ENCODE measurements at regions not wholly inside any gene's neighbourhood (a gene's known extent, or its start where the extent isn't known, plus 50 kb on each side); places are given as distances from the start of the nearest gene placed in this dataset.
A peak's percentile ranks its signal among the peaks of the same experiment; 100 is the strongest.

- H3K4ac ChIP-seq (replicated peaks; ENCODE audit: insufficient read length, low read depth, low read length): no peak overlapping the region
- no peak overlapping the region for H2BK20ac ChIP-seq (ENCODE audit: low read length)
- ChIA-PET POLR2A (ENCODE audit: partially characterized antibody) (interaction anchor here (0.6 kb wide), 1 partner anchor 11 kb away, joined by 3 read pairs; no protein-coding TSS in a partner anchor), CTCF (ENCODE audit: partially characterized antibody) (no interaction called here)
- H3K56ac ChIP-seq (replicated peaks; ENCODE audit: insufficient read length, low read depth, low read length): no peak overlapping the region
- no peak overlapping the region for H3K4me3 ChIP-seq (ENCODE audit: extremely low read depth in 1 of 4, insufficient read depth in 2 of 4, low read depth in 3 of 4, low read length in 4 of 4)
- H3K4me2 ChIP-seq (ENCODE audit: insufficient read depth in 1 of 2, low read depth in 2 of 2, low read length in 2 of 2): no peak overlapping the region
- no peak overlapping the region for H2BK15ac ChIP-seq (ENCODE audit: low read length)
- WGBS, 2 experiments (ENCODE audit: extremely low coverage in 1 of 2, insufficient coverage in 1 of 2, insufficient read length in 1 of 2, insufficient replicate concordance in 2 of 2, low coverage in 1 of 2, low lambda C conversion rate in 2 of 2, missing lambda C conversion rate in 1 of 2): 92% methylated on average over 10 of the region's 10 CpGs; no CpG with 5 or more reads in 1 of the 2 experiments
- H4K20me1 ChIP-seq (replicated peaks in 1 of 2; ENCODE audit: control insufficient read depth in 1 of 2, insufficient read depth in 2 of 2, low read length in 2 of 2): no peaks in the 10 kb centered on the region
- TF ChIP-seq HDAC2 (IDR thresholded peaks at IDR 0.05; ENCODE audit: borderline replicate concordance in 1 of 2, low read depth in 2 of 2, low read length in 2 of 2): no peak
- no peak for TF ChIP-seq MAFK (IDR thresholded peaks at IDR 0.05; ENCODE audit: low read depth, low read length)
- TF ChIP-seq MAX (IDR thresholded peaks at IDR 0.05): no peak
- no peak for TF ChIP-seq CHD2 (IDR thresholded peaks at IDR 0.05; ENCODE audit: low read length)
- no peak for TF ChIP-seq POU5F1 (IDR thresholded peaks at IDR 0.05; ENCODE audit: low read depth, low read length)
- TF ChIP-seq SIX5 (IDR thresholded peaks at IDR 0.05; ENCODE audit: low read depth, low read length): no peak
- no peak overlapping the region for H2AFZ ChIP-seq (ENCODE audit: low read length)
- no peak overlapping the region for H4K5ac ChIP-seq (ENCODE audit: insufficient read length, low read depth, low read length)
- no peak overlapping the region for H4K91ac ChIP-seq (replicated peaks; ENCODE audit: insufficient read length, low read length)
- H2BK5ac ChIP-seq (ENCODE audit: low read depth, low read length): no peak overlapping the region
- FAIRE-seq: no peak
- no peak overlapping the region for H2BK120ac ChIP-seq (replicated peaks; ENCODE audit: low read depth, low read length)
- H3K9ac ChIP-seq (replicated peaks in 1 of 4; ENCODE audit: extremely low read depth in 1 of 4, low read depth in 3 of 4, low read length in 3 of 4): no peak overlapping the region
- H2BK12ac ChIP-seq (ENCODE audit: low read depth, low read length): no peak overlapping the region
- H3K79me1 ChIP-seq (ENCODE audit: low read depth, low read length): no peaks in the 10 kb centered on the region
- H3K4me1 ChIP-seq (replicated peaks in 1 of 4; ENCODE audit: control insufficient read depth in 3 of 4, insufficient read depth in 4 of 4, low read length in 3 of 4): peaks cover 3 to 8% (median 4%) of the 10 kb centered on the region in 4 experiments; a peak in 4 of 7 replicates
- peak in 1 of 2 experiments; percentile 17 for DNase-seq (ENCODE audit: low read depth in 1 of 2, low spot score in 2 of 2)
- no peaks in the 10 kb centered on the region for H3K79me2 ChIP-seq (ENCODE audit: control insufficient read depth in 1 of 2, insufficient read depth in 2 of 2, low read length in 2 of 2)
- H4K8ac ChIP-seq (ENCODE audit: extremely low read depth, insufficient read depth, low read length): no peak overlapping the region
- no peak overlapping the region for H3K23ac ChIP-seq (ENCODE audit: insufficient read length)
- no peaks in the 10 kb centered on the region for H3K23me2 ChIP-seq (ENCODE audit: low read depth, low read length)
- H3K27ac ChIP-seq (ENCODE audit: low read depth, low read length): no peak overlapping the region
- no peaks in the 10 kb centered on the region for H3K36me3 ChIP-seq (ENCODE audit: control insufficient read depth in 2 of 4, insufficient read depth in 4 of 4, low read length in 3 of 4)
- H3K14ac ChIP-seq (ENCODE audit: insufficient read length): no peak overlapping the region
- H2AK5ac ChIP-seq (ENCODE audit: low read depth, low read length): 0 out of 2 replicates have a peak overlapping the region, but pooled peaks have one; percentile 11
- no peaks in the 10 kb centered on the region for H3K27me3 ChIP-seq (replicated peaks in 1 of 4; ENCODE audit: control insufficient read depth in 3 of 4, extremely low read depth in 1 of 4, insufficient read depth in 3 of 4, low read length in 3 of 4)
- no peak overlapping the region for H3K18ac ChIP-seq (ENCODE audit: extremely low read depth, low read length)
- H3K9me3 ChIP-seq (ENCODE audit: insufficient read depth in 2 of 2, low read depth in 1 of 2, low read length in 1 of 2): no peaks in the 10 kb centered on the region
Measured at GRCh38 chr15:67006083-67007065, 59.0 kb upstream of the SMAD3 start.
